ENCODE measurements at regions not wholly inside any gene's neighbourhood (a gene's known extent, or its start where the extent isn't known, plus 50 kb on each side); places are given as distances from the start of the nearest gene placed in this dataset.

DNA sequence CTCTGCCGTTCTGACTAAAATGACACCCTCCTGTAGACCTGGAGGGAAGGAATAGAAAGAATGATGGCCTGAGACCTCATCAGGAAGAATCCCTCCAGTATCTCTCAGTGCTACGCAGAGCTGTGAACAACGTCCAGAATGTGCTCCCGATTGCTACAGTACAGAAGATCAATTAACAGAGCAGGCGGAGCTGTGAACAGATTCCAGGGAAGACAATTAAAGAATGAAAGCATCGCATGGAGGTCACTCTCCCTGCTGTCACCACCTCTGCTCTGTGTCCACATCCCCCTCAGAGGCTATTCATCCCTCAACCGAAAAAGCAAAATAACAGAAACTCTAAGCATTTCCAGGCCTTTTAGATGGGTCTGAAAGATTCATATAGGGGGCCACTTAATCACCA lies 481.0 kb downstream of the EIPR1 start:
- in situ Hi-C loops (cut with MboI; ENCODE audit: low sequenced_read_pairs) (no loop called here), dilution Hi-C loops (cut with HindIII; ENCODE audit: low sequenced_read_pairs, unreplicated experiment) (no loop called here), intact Hi-C loops (cut with micrococcal nuclease) (no loop called here)
- H3K9me1 ChIP-seq (ENCODE audit: insufficient read depth, low read length) = no peaks in the 10 kb centered on the region
- H3K18ac ChIP-seq (ENCODE audit: low read depth, low read length) = no peak overlapping the region
- no peak overlapping the region for H4K5ac ChIP-seq (ENCODE audit: low read depth, low read length)
- no peak overlapping the region for H3K27ac ChIP-seq (ENCODE audit: insufficient read depth, low read length)
- peaks cover 25% of the 10 kb centered on the region for H3K9me3 ChIP-seq (ENCODE audit: control insufficient read depth, insufficient read depth, low read length)
- CTCF ChIA-PET = no interaction called here
- no peak overlapping the region for H2BK5ac ChIP-seq (ENCODE audit: low read depth, low read length, poor library complexity, severe bottlenecking)
- no peak for ATAC-seq (ENCODE audit: low read depth)
- H3K4me1 ChIP-seq (ENCODE audit: control insufficient read depth, insufficient read depth, low read length) = no peaks in the 10 kb centered on the region
- H3K14ac ChIP-seq (replicated peaks; ENCODE audit: low read depth, low read length) = no peak overlapping the region
- no peak overlapping the region for H2BK20ac ChIP-seq (ENCODE audit: low read depth, low read length)
- no peak overlapping the region for H4K8ac ChIP-seq (ENCODE audit: low read depth in 2 of 2, low read length in 2 of 2)
- H3K27me3 ChIP-seq (ENCODE audit: control insufficient read depth, insufficient read depth, low read length) = no peaks in the 10 kb centered on the region
- no peak overlapping the region for H2AFZ ChIP-seq (replicated peaks; ENCODE audit: low read length, poor library complexity)
- H3K79me1 ChIP-seq (ENCODE audit: low read depth in 1 of 2, low read length in 2 of 2) = no peaks in the 10 kb centered on the region
- TF ChIP-seq RAD21 (IDR thresholded peaks at IDR 0.05; ENCODE audit: low read length) = no peak
- no peak for TF ChIP-seq POLR2A (IDR thresholded peaks at IDR 0.05; ENCODE audit: low read depth, low read length)
- no peak for TF ChIP-seq RCOR1 (IDR thresholded peaks at IDR 0.05; ENCODE audit: insufficient replicate concordance, low read length)
- TF ChIP-seq, protein P1, sequence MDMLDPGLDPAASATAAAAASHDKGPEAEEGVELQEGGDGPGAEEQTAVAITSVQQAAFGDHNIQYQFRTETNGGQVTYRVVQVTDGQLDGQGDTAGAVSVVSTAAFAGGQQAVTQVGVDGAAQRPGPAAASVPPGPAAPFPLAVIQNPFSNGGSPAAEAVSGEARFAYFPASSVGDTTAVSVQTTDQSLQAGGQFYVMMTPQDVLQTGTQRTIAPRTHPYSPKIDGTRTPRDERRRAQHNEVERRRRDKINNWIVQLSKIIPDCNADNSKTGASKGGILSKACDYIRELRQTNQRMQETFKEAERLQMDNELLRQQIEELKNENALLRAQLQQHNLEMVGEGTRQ (IDR thresholded peaks at IDR 0.05; ENCODE audit: low read depth, low read length) = no peak
- TF ChIP-seq MAFK (IDR thresholded peaks at IDR 0.05; ENCODE audit: low read depth, low read length) = no peak
- TF ChIP-seq SMC3 (IDR thresholded peaks at IDR 0.05; ENCODE audit: low read depth, low read length) = no peak
- TF ChIP-seq FOS (IDR thresholded peaks at IDR 0.05; ENCODE audit: low read depth, low read length) = no peak
- no peak for TF ChIP-seq NFE2L2 (IDR thresholded peaks at IDR 0.05; ENCODE audit: low read depth, low read length)
- no peak for TF ChIP-seq MXI1 (IDR thresholded peaks at IDR 0.05; ENCODE audit: borderline replicate concordance, low read depth, low read length)
- TF ChIP-seq BHLHE40 (IDR thresholded peaks at IDR 0.05; ENCODE audit: low read depth, low read length) = no peak
- TF ChIP-seq, protein P2, sequence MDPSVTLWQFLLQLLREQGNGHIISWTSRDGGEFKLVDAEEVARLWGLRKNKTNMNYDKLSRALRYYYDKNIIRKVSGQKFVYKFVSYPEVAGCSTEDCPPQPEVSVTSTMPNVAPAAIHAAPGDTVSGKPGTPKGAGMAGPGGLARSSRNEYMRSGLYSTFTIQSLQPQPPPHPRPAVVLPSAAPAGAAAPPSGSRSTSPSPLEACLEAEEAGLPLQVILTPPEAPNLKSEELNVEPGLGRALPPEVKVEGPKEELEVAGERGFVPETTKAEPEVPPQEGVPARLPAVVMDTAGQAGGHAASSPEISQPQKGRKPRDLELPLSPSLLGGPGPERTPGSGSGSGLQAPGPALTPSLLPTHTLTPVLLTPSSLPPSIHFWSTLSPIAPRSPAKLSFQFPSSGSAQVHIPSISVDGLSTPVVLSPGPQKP (IDR thresholded peaks at IDR 0.05; ENCODE audit: borderline replicate concordance, low read depth, low read length) = no peak
- no peak for TF ChIP-seq CHD1 (IDR thresholded peaks at IDR 0.05; ENCODE audit: low read depth, low read length)
- TF ChIP-seq MAZ (IDR thresholded peaks at IDR 0.05; ENCODE audit: borderline replicate concordance, low read depth, low read length) = no peak
- TF ChIP-seq CEBPB (IDR thresholded peaks at IDR 0.05; ENCODE audit: low read depth, low read length) = no peak
- no peak for TF ChIP-seq RFX5 (IDR thresholded peaks at IDR 0.05; ENCODE audit: low read depth, low read length)
- TF ChIP-seq, protein P3, sequence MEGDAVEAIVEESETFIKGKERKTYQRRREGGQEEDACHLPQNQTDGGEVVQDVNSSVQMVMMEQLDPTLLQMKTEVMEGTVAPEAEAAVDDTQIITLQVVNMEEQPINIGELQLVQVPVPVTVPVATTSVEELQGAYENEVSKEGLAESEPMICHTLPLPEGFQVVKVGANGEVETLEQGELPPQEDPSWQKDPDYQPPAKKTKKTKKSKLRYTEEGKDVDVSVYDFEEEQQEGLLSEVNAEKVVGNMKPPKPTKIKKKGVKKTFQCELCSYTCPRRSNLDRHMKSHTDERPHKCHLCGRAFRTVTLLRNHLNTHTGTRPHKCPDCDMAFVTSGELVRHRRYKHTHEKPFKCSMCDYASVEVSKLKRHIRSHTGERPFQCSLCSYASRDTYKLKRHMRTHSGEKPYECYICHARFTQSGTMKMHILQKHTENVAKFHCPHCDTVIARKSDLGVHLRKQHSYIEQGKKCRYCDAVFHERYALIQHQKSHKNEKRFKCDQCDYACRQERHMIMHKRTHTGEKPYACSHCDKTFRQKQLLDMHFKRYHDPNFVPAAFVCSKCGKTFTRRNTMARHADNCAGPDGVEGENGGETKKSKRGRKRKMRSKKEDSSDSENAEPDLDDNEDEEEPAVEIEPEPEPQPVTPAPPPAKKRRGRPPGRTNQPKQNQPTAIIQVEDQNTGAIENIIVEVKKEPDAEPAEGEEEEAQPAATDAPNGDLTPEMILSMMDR (conservative IDR thresholded peaks at IDR 0.05; ENCODE audit: low read depth, low read length) = no peak
- no peak overlapping the region for H2AK5ac ChIP-seq (ENCODE audit: low read depth, low read length)
- H3K9ac ChIP-seq (ENCODE audit: low read depth, low read length) = no peak overlapping the region
- no peak for DNase-seq
- no peak overlapping the region for H3K56ac ChIP-seq (ENCODE audit: extremely low read depth, insufficient read depth, low read length)
- no peak overlapping the region for H2BK15ac ChIP-seq (ENCODE audit: low read depth, low read length)
- H3K23ac ChIP-seq (ENCODE audit: low read depth, low read length) = no peak overlapping the region
- H4K20me1 ChIP-seq (ENCODE audit: insufficient read depth, low read length) = no peaks in the 10 kb centered on the region
- POLR2A ChIA-PET (ENCODE audit: unreplicated experiment) = no interaction called here
- no peaks in the 10 kb centered on the region for H3K36me3 ChIP-seq (ENCODE audit: control insufficient read depth, insufficient read depth, low read length)
- no peak overlapping the region for H3K4me2 ChIP-seq (ENCODE audit: low read depth, low read length)
- no peak overlapping the region for H3K4me3 ChIP-seq (ENCODE audit: insufficient read depth, low read depth, low read length)
- no peak overlapping the region for H2AK9ac ChIP-seq (replicated peaks; ENCODE audit: low read depth, low read length, poor library complexity)
- no CpG with 5 or more reads among the region's 7 CpGs for WGBS, 2 experiments (ENCODE audit: extremely low coverage in 2 of 2, insufficient read length in 1 of 2)
- H2BK120ac ChIP-seq (ENCODE audit: low read depth, low read length) = no peak overlapping the region
- BruUV-seq (replicated peaks) = no TSS peak
- no peak overlapping the region for H3K4ac ChIP-seq (ENCODE audit: low read depth, low read length)
- H4K91ac ChIP-seq (ENCODE audit: insufficient read depth, low read depth, low read length) = no peak overlapping the region
